ENCODE measurements at regions not wholly inside any gene's neighbourhood (a gene's known extent, or its start where the extent isn't known, plus 50 kb on each side); places are given as distances from the start of the nearest gene placed in this dataset.

- TF ChIP-seq CTCF (IDR thresholded peaks at IDR 0.05; ENCODE audit: insufficient read depth, low read depth, low read length), result no peak
- no peak for TF ChIP-seq EZH2 (IDR thresholded peaks at IDR 0.05; ENCODE audit: insufficient read depth, low read length)
Observed at GRCh38 chr3:96491023-96491422, 323.4 kb upstream of the EPHA6 start.

Measured in astrocyte (in vitro differentiated cells and primary cell).